ENCODE measurements at regions not wholly inside any gene's neighbourhood (a gene's known extent, or its start where the extent isn't known, plus 50 kb on each side); places are given as distances from the start of the nearest gene placed in this dataset.
A peak's percentile ranks its signal among the peaks of the same experiment; 100 is the strongest.

DNA sequence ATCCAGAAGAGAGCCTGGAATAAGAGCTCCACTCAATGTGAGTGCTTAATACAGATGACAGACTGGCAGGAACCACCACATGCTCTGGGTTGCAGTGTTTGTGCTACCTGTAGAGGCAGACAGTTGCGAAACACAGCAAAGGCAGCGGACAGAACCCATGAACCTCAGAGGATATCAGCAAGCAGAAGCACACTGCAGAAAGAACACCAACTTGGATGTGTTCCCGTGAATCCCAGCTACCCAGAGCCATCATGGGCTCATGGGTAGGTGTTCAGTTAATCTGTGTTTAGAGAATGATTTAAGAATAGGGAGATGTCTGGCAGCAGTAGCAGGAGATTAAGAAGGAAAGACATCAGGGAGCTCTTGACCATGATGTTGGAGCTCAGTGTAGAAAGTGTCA is 133.3 kb upstream of the FOXQ1 start:
- TF ChIP-seq, protein P1, sequence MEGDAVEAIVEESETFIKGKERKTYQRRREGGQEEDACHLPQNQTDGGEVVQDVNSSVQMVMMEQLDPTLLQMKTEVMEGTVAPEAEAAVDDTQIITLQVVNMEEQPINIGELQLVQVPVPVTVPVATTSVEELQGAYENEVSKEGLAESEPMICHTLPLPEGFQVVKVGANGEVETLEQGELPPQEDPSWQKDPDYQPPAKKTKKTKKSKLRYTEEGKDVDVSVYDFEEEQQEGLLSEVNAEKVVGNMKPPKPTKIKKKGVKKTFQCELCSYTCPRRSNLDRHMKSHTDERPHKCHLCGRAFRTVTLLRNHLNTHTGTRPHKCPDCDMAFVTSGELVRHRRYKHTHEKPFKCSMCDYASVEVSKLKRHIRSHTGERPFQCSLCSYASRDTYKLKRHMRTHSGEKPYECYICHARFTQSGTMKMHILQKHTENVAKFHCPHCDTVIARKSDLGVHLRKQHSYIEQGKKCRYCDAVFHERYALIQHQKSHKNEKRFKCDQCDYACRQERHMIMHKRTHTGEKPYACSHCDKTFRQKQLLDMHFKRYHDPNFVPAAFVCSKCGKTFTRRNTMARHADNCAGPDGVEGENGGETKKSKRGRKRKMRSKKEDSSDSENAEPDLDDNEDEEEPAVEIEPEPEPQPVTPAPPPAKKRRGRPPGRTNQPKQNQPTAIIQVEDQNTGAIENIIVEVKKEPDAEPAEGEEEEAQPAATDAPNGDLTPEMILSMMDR (IDR thresholded peaks at IDR 0.05; ENCODE audit: insufficient read depth, low read depth, low read length, missing control alignments): no peak
- no peak for DNase-seq (ENCODE audit: low read depth)
- no peak overlapping the region for H3K4me3 ChIP-seq (ENCODE audit: low read length)

DNA sequence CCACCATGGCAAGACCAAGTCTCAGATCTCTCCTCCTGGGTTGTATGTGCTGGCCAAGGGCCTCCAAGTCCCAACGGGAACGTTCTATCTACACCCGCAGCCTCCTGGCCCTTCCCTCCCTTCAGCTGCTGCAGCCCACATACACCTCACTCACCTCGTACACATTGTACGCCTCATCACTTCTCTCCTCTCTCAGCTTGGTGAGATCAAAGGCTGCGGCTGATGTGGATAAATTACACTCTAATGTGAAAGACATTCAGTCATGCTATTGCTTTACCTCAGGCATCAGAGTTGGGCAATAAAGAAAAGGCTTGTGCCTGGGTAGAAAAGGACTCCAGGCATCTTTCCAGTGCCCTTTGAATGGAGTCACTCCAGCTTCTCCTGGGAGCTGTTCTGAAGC is 135.3 kb upstream of the FOXQ1 start:
- DNase-seq (ENCODE audit: low read depth): peak; percentile 79
- TF ChIP-seq, protein P1 (IDR thresholded peaks at IDR 0.05; ENCODE audit: insufficient read depth, low read depth, low read length, missing control alignments): no peak
- no peak overlapping the region for H3K4me3 ChIP-seq (ENCODE audit: low read length)

DNA sequence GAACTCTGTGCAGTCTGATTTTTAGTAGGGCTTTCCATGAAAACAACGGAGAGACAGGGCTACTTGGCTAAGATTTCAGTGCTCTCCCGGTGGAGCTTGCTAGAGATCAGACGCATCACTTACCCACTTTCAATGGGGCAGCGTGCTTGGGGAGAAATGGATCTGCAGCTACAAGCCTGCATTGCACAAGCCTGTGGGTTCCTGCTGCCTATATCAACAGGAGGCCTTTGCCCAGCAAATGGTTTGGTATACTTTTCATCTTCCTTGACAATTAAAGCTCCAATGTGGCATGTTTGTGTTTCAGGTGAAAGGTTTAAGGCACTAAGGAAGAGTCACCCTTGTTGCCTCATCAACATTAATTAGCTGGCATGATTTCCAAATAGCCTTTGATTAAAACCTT is 136.0 kb upstream of the FOXQ1 start:
- DNase-seq (ENCODE audit: low read depth): peak; percentile 84
- TF ChIP-seq, protein P1 (IDR thresholded peaks at IDR 0.05; ENCODE audit: insufficient read depth, low read depth, low read length, missing control alignments): no peak

DNA sequence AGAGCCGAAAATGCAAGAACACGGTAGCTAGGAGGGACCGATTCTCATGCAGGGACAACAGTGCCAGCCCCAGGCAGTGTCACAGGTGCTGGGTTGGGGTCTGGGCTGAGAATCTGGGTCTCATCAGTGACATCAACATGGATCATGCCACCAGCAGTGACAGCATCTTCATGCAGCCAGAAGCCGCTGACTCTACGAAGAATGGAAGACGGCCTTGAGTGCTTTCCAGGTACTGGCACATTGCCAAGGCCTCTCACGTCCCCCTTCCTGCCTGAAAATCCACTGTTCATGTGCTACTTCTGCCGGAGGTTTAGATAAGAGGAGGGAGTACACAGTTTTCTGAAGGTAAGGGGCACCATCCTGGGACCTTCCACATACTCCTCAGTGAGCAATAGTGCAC is 141.1 kb upstream of the FOXQ1 start:
- DNase-seq (ENCODE audit: low read depth): no peak
- no peak overlapping the region for H3K4me3 ChIP-seq (ENCODE audit: low read length)
- TF ChIP-seq, protein P1 (IDR thresholded peaks at IDR 0.05; ENCODE audit: insufficient read depth, low read depth, low read length, missing control alignments): no peak

More for the DNA sequence above, 136.0 kb upstream of the FOXQ1 start:
- no peak overlapping the region for H3K4me3 ChIP-seq (ENCODE audit: low read length)

DNA sequence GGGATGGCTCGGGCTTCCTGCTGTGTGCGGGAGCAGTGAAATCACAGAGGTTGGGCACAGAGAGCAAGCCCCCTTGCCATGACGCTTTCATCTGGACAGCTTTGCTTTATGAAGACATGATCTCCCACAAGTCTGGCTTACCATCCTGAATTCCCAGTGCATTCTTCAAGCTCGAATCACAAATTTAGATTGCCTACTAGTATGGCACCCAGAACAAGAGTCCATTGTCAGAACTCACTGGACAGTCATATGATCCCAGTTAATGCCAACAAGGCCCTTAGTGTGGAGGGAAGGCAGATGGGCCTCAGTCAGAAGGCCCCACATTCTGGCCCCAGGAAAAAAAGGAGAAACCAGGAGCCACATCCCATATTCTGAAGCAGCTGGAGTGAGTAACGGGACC is 147.3 kb upstream of the FOXQ1 start:
- TF ChIP-seq, protein P1 (IDR thresholded peaks at IDR 0.05; ENCODE audit: insufficient read depth, low read depth, low read length, missing control alignments): no peak
- DNase-seq (ENCODE audit: low read depth): no peak
- no peak overlapping the region for H3K4me3 ChIP-seq (ENCODE audit: low read length)

DNA sequence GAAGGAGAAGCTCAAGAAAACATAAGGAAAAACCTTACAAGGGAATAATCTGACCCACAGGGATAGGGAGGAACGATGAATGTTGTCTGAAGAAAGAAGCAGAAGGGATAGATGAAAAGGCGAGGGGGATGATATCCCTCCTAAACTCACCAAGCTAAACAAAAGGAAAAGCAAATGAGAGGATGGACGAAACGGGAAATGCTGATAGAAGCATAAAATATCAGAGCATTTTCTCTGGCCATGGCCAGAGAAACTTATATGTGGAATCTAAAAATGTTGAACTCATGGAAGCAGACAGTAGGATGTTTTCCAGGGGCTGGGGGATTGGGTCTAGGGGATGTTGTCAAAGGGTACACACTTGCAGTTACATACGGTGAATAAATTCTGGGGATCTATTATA is 148.4 kb upstream of the FOXQ1 start:
- no peak overlapping the region for H3K4me3 ChIP-seq (ENCODE audit: low read length)
- TF ChIP-seq, protein P1 (IDR thresholded peaks at IDR 0.05; ENCODE audit: insufficient read depth, low read depth, low read length, missing control alignments): no peak
- DNase-seq (ENCODE audit: low read depth): no peak
